HCEC 1CT (cell line): ENCODE measurements at regions not wholly inside any gene's neighbourhood (a gene's known extent, or its start where the extent isn't known, plus 50 kb on each side); places are given as distances from the start of the nearest gene placed in this dataset.

Experiments used
- DNase-seq: peaks from one replicate; pipeline ENCODE4 v3.0.0-alpha.2; 2017

GRCh38 chr7:106196460-106197021 lies 84.4 kb upstream of the SYPL1 start:
- DNase-seq = peak; percentile 6

GRCh38 chr7:106193661-106194060 lies 81.5 kb upstream of the SYPL1 start:
- no peak for DNase-seq

DNA sequence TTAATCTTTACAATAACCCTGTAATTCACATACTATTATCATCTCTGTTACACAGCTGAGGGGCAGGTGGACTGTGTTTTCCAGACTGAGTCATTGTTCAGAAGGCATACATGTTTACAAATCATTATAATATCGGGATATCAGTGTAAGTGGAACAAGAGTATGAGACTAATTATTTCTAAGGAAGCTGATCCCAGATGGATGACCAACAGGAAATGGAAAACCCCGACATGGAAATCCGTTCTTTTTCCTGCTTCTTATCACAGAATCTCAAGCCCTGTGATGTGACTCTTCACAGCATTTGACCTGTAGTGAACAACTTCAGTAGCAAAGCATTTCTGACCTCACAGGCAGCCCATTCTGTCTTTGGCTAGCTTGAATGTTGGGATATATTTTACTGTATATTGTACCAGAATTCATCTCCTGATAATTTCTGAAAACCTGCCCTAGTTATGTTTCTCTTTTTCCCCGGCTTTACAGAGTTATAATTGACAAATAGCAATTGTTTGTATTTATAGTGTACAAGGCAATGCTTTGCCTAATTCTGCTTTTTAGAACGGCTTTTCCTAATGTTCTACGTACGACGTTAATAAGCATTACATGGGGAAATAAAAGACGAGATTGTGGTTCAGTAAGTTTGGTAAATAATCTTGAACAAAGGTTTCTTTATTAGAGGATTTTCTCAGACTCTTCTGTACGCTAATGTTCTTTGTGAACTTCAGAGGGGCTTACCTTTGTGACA lies 78.6 kb upstream of the SYPL1 start:
- DNase-seq = no peak

DNA sequence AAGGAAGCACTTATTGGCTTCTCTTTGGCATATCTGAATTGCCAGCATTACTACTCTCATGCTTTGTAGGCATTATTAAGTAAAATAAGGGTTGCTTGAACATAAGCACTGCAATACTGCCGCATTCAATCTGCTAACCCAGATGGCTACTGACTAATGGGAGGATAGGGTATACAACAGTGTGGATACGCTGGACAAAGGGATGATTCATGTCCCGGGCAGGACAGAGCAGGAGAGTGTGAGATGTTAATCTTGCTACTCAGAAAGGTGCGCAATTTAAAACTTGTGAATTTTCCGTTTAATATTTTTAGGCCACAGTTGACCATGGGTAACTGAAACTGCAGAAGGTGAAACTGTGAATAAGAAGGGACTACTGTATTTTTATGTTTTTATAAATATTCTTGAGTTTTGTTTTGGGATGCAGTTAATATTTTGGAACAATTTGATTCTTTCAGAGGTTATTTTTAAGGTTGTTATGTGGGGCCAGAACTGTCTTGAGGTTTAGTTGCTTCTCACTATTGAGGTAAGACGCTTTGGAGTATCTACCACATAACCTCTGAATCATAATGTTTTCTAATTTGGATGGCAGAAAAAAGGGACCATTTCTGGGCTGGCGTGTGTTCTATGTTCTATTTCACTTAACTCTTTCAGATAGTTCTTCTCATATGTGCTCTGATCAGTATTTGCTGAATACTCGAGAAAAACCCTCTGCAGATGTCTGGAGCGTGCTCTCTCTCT lies 75.7 kb upstream of the SYPL1 start:
- no peak for DNase-seq

DNA sequence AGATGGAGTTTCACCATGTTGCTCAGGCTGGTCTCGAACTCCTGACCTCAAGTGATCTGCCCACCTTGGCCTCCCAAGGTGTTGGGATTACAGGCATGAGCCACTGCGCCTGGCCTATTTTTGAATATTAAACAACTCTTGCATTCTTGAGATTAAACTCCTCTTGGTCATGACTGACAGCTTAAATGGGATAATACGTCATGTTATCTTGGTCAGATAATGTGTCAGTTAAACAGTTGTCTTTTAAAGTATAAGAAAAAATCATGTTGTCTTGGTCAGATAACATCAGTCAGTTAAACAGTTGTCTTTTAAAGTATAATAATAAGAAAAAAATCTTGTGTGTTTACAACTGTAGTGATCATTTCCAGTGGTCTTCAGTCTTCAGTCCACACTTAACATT lies 73.6 kb upstream of the SYPL1 start:
- no peak for DNase-seq

DNA sequence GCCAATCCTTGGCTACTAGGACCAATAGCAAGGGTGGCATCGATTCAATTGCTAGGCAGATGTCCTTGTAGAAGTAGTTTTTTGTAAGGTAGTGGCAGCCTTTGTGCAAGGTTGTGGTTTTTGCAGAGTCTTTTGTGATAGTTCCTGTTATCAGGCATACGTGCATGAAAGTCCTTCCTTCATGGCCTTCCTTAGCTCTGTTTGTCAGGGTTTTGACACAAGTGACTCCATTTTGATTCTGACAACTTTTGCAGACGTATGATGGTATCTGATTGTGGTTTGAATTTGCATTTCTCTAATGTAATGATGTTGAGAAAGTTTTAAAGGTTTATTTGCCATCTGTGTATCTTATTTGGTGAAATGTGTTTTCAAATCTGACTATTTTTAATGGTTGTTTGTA lies 71.8 kb upstream of the SYPL1 start:
- DNase-seq = no peak

GRCh38 chr7:106182904-106183303 lies 70.8 kb upstream of the SYPL1 start:
- DNase-seq = no peak

GRCh38 chr7:106181658-106182265 lies 69.7 kb upstream of the SYPL1 start:
- DNase-seq = no peak

- DNase-seq = no peak
Observed at GRCh38 chr7:106180721-106181120, 68.6 kb upstream of the SYPL1 start.

- DNase-seq = no peak
Observed at GRCh38 chr7:106179256-106179655, 67.1 kb upstream of the SYPL1 start.

DNA sequence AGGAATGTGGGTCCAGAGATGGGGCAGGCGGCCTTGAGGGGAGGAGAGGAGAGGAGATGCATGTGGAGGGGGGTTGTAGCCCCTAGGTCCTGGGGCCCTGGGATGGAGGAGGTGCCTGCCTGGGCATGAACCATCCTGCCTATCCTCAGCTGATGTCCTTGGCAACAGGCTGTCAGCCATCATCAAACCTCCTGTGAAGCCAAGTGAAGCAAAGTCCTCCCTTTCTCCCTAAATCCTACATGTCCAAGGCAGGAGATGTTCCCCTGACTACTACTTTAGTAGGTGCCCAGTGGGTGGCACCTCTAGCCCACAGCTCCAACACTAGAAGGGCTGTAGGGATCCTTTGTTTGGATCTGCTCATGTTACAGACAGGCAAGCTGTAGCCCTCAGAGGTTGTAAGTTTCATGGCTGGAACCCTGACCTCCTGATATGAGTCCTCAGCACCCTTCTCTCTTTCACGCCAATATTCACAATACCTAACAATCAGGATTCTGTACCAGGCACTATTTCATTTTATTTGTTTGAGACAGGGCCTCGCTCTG lies 66.6 kb upstream of the SYPL1 start:
- DNase-seq = peak; percentile 46

DNA sequence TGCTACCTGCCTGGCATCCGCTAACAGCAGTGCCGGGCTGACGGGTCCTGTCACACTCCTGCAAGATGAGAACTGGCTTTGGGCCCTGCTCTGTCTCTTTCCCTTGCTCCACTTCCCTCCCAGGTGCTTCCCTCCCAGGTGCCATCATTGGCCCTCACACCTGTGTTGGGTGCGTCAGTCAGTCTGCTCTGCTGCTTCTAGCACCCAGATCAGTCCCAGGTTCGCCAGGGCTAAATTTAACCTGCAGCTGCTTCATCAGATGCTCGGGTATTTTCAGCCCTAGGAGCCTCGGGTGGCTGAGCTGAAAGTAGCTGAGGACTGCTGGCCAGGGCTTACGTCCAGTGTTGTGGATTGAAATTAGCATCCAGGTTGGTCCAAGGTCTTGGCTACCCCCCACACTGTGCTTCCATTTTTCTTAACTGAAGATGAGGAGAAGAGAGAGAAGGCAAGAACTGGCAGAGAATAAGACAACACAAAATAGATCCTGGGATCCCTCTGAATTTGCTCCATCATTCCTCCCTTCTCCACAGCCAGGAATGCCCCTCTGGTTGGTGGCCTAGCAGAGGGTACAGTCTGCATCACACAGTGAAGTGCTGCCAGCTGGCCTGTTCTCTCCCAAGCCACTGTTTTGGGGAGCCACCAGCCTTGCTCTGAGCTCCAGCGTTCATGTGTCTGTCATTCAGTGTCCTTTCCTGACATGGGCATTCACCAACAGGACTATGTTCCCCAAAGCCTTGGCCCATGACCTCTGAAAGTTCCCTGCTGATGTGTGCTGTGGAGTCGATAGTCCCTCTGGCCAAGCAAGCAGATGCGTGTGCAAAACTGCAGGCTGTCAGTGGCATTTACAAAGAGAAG lies 65.9 kb upstream of the SYPL1 start:
- DNase-seq = no peak

GRCh38 chr7:106177300-106177690 lies 65.2 kb upstream of the SYPL1 start:
- DNase-seq = no peak

DNA sequence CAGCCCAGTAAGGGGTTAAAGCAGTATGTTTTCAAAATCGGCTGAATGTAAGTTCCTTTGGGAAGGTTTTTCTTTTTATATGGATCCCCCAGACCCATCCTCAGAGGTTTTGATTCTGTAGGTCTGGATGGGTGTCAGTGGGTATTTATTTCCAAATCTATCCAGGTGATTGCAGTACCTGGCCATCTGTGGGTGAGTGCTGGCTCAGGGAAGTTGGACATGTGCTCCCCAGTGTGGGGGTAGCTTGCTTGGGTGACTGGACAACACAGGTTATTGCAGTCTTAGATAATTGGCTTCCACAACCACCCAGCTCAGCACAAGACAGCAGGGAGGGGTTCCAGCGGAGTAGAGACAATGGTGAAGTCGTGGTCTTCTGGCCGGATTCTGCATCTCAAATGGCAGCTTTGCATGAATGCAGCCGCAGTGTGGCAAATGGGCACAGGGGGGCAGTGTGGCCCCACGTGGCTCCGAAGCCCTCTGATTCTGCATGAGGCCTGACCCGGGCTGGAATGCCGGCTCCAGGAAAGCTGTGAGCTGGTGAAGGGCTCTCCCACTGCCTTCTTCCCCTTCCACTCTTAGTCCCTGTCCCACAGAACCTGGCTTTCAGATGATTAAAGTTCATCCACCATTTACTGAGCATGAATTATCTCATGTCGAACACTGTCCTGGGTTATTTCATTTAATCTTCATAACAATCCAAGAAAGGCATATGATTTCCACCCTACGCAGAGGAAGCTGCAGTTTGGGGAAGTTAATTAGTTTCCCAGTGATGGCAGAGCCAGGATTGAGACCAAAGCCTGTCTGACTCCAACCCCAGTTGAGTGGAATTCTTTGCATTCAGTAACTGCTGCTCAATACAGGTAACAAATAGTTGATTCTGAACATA lies 64.5 kb upstream of the SYPL1 start:
- peak; percentile 68 for DNase-seq

DNA sequence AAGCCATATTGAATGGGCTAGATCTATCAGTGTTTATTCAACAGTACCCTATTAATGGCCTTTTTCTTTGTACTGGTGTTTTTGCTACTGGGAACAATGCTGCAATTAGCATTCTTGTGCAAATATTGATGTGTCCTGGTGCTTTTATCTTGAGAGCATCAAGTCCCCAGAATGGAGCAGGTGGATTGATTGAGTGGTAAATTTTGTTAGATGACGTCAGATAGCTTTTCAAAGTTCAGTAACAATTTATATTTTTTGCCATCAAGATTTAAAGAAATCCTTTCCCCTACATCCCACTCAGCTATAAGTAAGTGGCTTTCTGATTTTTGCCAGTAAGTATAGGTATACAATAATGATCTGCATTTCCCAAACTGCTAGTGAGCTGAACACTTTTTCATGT lies 63.4 kb upstream of the SYPL1 start:
- DNase-seq = no peak

DNA sequence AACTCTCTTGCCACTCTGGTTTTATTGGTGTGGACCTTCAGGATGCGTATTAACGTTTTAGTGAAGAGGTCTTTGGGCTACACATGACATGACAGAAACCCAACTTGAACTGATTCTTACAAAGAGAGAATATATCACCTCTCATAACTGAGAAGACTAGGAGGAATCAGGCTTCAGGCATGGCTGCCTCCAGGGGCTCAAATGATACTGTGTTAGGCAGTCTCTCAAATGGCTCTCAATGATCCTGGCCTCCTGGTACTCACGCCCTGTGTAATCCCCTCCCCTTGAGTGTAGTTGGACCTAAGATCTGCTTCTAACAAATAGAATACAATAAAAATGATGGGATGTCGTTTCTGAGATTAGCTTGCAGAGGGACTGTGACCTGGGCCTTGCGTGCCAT lies 58.5 kb upstream of the SYPL1 start:
- DNase-seq = no peak

DNA sequence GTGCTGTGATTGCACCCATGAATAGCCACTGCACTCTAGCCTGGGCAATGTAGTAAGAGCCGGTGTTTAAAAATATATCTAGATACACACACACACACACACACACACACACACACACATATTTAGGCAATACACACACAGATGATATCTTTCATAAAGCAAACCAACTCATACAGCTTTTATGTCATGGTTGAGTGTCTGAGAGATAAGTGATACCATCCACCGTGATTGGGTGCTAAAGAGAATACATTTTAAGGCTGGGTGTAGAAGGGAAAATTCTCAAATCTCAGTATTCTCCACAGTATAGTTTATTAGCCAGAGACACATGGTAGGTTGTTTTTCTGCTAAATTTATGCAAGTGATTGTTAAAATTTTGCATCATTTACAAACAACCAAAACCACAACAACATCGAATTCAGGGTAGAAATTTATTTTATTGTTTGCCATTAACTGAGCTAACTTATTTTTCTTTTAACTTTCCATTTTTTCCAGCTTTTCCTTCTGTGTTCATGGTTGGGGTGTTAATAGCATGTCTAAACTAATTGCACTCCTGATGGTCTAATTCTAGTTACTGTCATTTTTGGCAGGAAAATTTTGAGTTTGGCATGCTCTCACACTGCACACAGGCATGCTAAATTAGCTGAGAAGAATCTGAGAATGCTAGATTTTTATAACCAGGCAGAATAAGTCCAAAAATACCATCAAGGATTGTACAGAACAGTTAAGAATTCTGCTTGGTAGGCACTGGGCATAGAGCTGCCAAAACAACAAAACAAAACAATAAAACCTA lies 57.9 kb upstream of the SYPL1 start:
- no peak for DNase-seq

DNA sequence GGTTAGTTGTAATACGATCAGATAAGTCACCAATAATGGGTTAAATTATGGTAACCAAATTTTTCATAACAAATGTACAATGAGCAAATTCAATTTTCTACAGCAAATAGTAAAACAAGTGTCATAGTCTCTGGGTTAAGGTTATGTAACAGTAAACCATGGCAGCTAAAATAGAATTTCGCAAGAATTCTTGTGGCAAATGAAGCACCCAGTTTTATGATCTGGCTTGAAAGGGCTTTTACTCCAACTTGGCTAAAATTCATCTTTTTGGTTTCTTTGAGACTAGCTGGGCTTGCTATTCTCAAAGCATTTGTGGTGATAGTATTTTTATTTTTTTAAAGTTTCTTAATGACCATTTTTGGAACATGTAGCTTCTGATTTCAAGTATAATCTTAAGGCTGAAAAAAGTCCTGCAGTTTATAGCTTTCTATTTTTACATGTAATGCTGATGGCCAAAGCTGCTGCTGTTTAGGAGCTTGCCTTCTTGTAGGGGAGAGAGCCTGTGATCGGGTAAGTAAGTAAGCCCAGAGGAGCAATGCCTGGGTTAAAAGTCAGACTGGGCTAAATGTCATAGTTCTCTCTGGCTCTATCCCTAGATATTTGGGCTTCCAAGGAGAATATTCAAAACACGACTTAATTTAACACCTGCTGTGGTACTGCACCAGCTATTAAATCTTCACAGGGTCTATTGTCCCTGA lies 55.5 kb upstream of the SYPL1 start:
- peak; percentile 19 for DNase-seq

DNA sequence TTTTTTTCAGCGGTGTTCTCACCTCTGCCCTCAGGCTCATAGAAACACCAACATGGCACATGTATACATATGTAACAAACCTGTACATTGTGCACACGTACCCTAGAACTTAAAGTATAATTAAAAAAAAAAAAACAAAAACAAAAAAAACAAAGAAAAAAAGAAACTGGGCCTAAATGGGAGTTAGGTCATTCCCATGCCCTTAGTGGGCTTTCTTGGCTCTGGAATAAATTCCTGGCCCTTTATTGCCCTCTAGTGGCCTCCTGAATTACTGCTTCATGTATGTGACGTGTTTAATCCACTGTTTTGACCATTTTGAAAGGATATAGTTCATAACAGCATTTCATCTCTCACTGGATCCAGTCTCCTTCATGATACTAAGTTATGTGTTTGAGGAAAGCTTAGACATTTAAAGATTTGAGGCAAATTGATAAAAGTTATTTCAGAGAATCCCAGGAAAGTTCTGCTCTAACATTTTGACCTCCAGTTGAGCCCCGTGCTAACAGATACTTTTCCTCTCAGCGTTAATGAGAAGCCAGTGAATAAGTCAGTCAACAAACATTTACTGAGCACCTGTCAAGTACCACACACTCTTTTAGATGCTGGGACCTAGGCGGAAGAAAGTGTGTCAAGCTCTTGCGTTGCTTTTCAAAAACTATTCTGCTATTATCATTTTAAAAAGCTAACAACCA lies 54.7 kb upstream of the SYPL1 start:
- peak; percentile 66 for DNase-seq
